Vagina (tissue), 2 donors: ENCODE measurements at regions not wholly inside any gene's neighbourhood (a gene's known extent, or its start where the extent isn't known, plus 50 kb on each side); places are given as distances from the start of the nearest gene placed in this dataset.

Experiments
- DNase-seq, 2 donors: peaks; one replicate each; pipeline ENCODE4 v3.0.0-alpha.2; 2017; ENCODE audit errors: extremely low spot score in 2 of 2
- H3K27ac ChIP-seq: fragments of 200-600 bp; sonication (generic); one replicate; pipeline ENCODE4 v1.5.1; 2019
- H3K27me3 ChIP-seq: fragments of 200-600 bp; sonication (generic); one replicate; pipeline ENCODE4 v1.5.1; 2019
- H3K36me3 ChIP-seq, 2 donors: fragments of 200-600 bp; sonication (generic); one replicate each; pipeline ENCODE4 v1.5.1; 2017 to 2019
- H3K4me1 ChIP-seq: fragments of 200-600 bp; sonication (generic); one replicate; pipeline ENCODE4 v1.5.1; 2019
- H3K4me3 ChIP-seq, 2 donors: fragments of 200-600 bp; sonication (generic); 1 replicate in 1 of 2; 2 replicates in 1 of 2; pipeline ENCODE4 v1.5.1; 2016 to 2019
- H3K9me3 ChIP-seq: fragments of 200-600 bp; sonication (generic); one replicate; pipeline ENCODE4 v1.5.1; 2019
- CTCF ChIP-seq, 3 experiments: fragments of 450-650 bp in 2 of 3; fragments of 200-600 bp in 1 of 3; sonication (generic) in 1 of 3; IDR thresholded peaks; one replicate each; pipeline ENCODE4 v1.5.1; 2017 to 2019; ENCODE audit warnings: antibody characterized with exemption in 3 of 3, mild to moderate bottlenecking in 2 of 3, moderate library complexity in 2 of 3
- POLR2A ChIP-seq, 2 donors: fragments of 450-650 bp; IDR thresholded peaks; one replicate each; pipeline ENCODE4 v1.6.1; 2017; ENCODE audit warnings: antibody characterized with exemption in 2 of 2, mild to moderate bottlenecking in 2 of 2, moderate library complexity in 2 of 2
- POLR2AphosphoS5 ChIP-seq, 2 donors: sonication (generic); formaldehyde crosslinking; IDR thresholded peaks; one replicate each; pipeline ENCODE4 v1.9.0; 2017; ENCODE audit warnings: antibody characterized with exemption in 2 of 2, mild to moderate bottlenecking in 2 of 2, low read depth in 1 of 2; ENCODE audit not compliant: insufficient read depth in 1 of 2
- intact Hi-C: fragments of 100-400 bp; cut with DNase I; formaldehyde crosslinking; loops from one replicate; pipeline ENCODE4 v1.15.1; 2023

GRCh38 chr16:16863672-16864071 lies 484.7 kb downstream of the NPIPA7 start:
- H3K27me3 ChIP-seq: no peaks in the 10 kb centered on the region

GRCh38 chr16:16864536-16864935 lies 485.6 kb downstream of the NPIPA7 start:
- H3K4me1 ChIP-seq: peaks cover 5% of the 10 kb centered on the region
- H3K36me3 ChIP-seq: no peaks in the 10 kb centered on the region
- TF ChIP-seq POLR2AphosphoS5 (IDR thresholded peaks at IDR 0.05; ENCODE audit: insufficient read depth in 1 of 2, low read depth in 1 of 2) (no peak), CTCF (IDR thresholded peaks at IDR 0.05) (no peak), POLR2A (IDR thresholded peaks at IDR 0.05) (no peak)
- no peak overlapping the region for H3K4me3 ChIP-seq
- H3K27me3 ChIP-seq: no peaks in the 10 kb centered on the region
- H3K27ac ChIP-seq: no peak overlapping the region
- H3K9me3 ChIP-seq: no peaks in the 10 kb centered on the region
- intact Hi-C loops: no loop called here
- no peak for DNase-seq

More at GRCh38 chr16:16863672-16864071, 484.7 kb downstream of the NPIPA7 start:
- Histone ChIP-seq H3K36me3 (no peaks in the 10 kb centered on the region), H3K27ac (no peak overlapping the region), H3K9me3 (no peaks in the 10 kb centered on the region), H3K4me1 (peaks cover 5% of the 10 kb centered on the region), H3K4me3 (no peak overlapping the region)
- no peak for DNase-seq
- intact Hi-C loops: no loop called here
- TF ChIP-seq POLR2A (IDR thresholded peaks at IDR 0.05): no peak
- TF ChIP-seq CTCF (IDR thresholded peaks at IDR 0.05): no peak
- no peak for TF ChIP-seq POLR2AphosphoS5 (IDR thresholded peaks at IDR 0.05; ENCODE audit: insufficient read depth in 1 of 2, low read depth in 1 of 2)

GRCh38 chr16:16865374-16865773 lies 486.4 kb downstream of the NPIPA7 start:
- no peak for DNase-seq
- intact Hi-C loops: no loop called here
- Histone ChIP-seq H3K4me3 (no peak overlapping the region), H3K4me1 (peaks cover 5% of the 10 kb centered on the region), H3K27me3 (no peaks in the 10 kb centered on the region), H3K27ac (no peak overlapping the region), H3K9me3 (no peaks in the 10 kb centered on the region), H3K36me3 (no peaks in the 10 kb centered on the region)
- TF ChIP-seq POLR2A (IDR thresholded peaks at IDR 0.05) (no peak), CTCF (IDR thresholded peaks at IDR 0.05) (no peak), POLR2AphosphoS5 (IDR thresholded peaks at IDR 0.05; ENCODE audit: insufficient read depth in 1 of 2, low read depth in 1 of 2) (no peak)

GRCh38 chr16:16867973-16868372 lies 489.0 kb downstream of the NPIPA7 start:
- Histone ChIP-seq H3K4me1 (no peaks in the 10 kb centered on the region), H3K4me3 (no peak overlapping the region), H3K27me3 (no peaks in the 10 kb centered on the region), H3K9me3 (no peaks in the 10 kb centered on the region), H3K36me3 (no peaks in the 10 kb centered on the region), H3K27ac (no peak overlapping the region)
- intact Hi-C loops: no loop called here
- no peak for DNase-seq
- TF ChIP-seq CTCF (IDR thresholded peaks at IDR 0.05) (no peak), POLR2A (IDR thresholded peaks at IDR 0.05) (no peak), POLR2AphosphoS5 (IDR thresholded peaks at IDR 0.05; ENCODE audit: insufficient read depth in 1 of 2, low read depth in 1 of 2) (no peak)

- Histone ChIP-seq H3K9me3 (no peaks in the 10 kb centered on the region), H3K36me3 (no peaks in the 10 kb centered on the region), H3K27me3 (no peaks in the 10 kb centered on the region), H3K4me3 (no peak overlapping the region), H3K4me1 (no peaks in the 10 kb centered on the region), H3K27ac (no peak overlapping the region)
- no peak for DNase-seq
- TF ChIP-seq POLR2AphosphoS5 (IDR thresholded peaks at IDR 0.05; ENCODE audit: insufficient read depth in 1 of 2, low read depth in 1 of 2): no peak
- no peak for TF ChIP-seq POLR2A (IDR thresholded peaks at IDR 0.05)
- TF ChIP-seq CTCF (IDR thresholded peaks at IDR 0.05): no peak
- intact Hi-C loops: no loop called here
These were observed 489.8 kb downstream of the NPIPA7 start for GRCh38 chr16:16868727-16869126.
